ENCODE measurements at regions not wholly inside any gene's neighbourhood (a gene's known extent, or its start where the extent isn't known, plus 50 kb on each side); places are given as distances from the start of the nearest gene placed in this dataset.

GRCh38 chr21:34305605-34306604, 57.9 kb upstream of the KCNE2 start:
- CTCF ChIA-PET (ENCODE audit: partially characterized antibody), result interaction anchor here (0.6 to 1.0 kb wide), 2 partner anchors 9 to 363 kb away, joined by 3 read pairs; no protein-coding TSS in a partner anchor
- H2BK120ac ChIP-seq (replicated peaks; ENCODE audit: low read depth, low read length), result no peak overlapping the region
- H3K4me1 ChIP-seq (replicated peaks in 1 of 4; ENCODE audit: control insufficient read depth in 3 of 4, insufficient read depth in 4 of 4, low read length in 3 of 4), result no peaks in the 10 kb centered on the region

More at GRCh38 chr21:34305605-34306604, 57.9 kb upstream of the KCNE2 start:
- H3K27ac ChIP-seq (ENCODE audit: low read depth, low read length), result no peak overlapping the region
- no peak overlapping the region for H2AK5ac ChIP-seq (ENCODE audit: low read depth, low read length)
- H2AFZ ChIP-seq (ENCODE audit: low read length), result no peak overlapping the region
- H2BK15ac ChIP-seq (ENCODE audit: low read length), result no peak overlapping the region
- H3K79me2 ChIP-seq (ENCODE audit: control insufficient read depth in 1 of 2, insufficient read depth in 2 of 2, low read length in 2 of 2), result no peaks in the 10 kb centered on the region
- H3K18ac ChIP-seq (ENCODE audit: extremely low read depth, low read length), result no peak overlapping the region
- no peak overlapping the region for H3K9ac ChIP-seq (replicated peaks in 1 of 4; ENCODE audit: extremely low read depth in 1 of 4, low read depth in 3 of 4, low read length in 3 of 4)
- H3K4me2 ChIP-seq (ENCODE audit: insufficient read depth in 1 of 2, low read depth in 2 of 2, low read length in 2 of 2), result no peak overlapping the region
- no peak overlapping the region for H2BK5ac ChIP-seq (ENCODE audit: low read depth, low read length)
- no peak overlapping the region for H4K91ac ChIP-seq (replicated peaks; ENCODE audit: insufficient read length, low read length)
- H3K79me1 ChIP-seq (ENCODE audit: low read depth, low read length), result no peaks in the 10 kb centered on the region
- no peak overlapping the region for H3K14ac ChIP-seq (ENCODE audit: insufficient read length)
- H2BK12ac ChIP-seq (ENCODE audit: low read depth, low read length), result no peak overlapping the region
- no peaks in the 10 kb centered on the region for H3K9me3 ChIP-seq (ENCODE audit: insufficient read depth in 2 of 2, low read depth in 1 of 2, low read length in 1 of 2)
- no peak overlapping the region for H2BK20ac ChIP-seq (ENCODE audit: low read length)
- WGBS, 2 experiments (ENCODE audit: extremely low coverage in 1 of 2, insufficient coverage in 1 of 2, insufficient read length in 1 of 2, insufficient replicate concordance in 2 of 2, low coverage in 1 of 2, low lambda C conversion rate in 2 of 2, missing lambda C conversion rate in 1 of 2), result 88% methylated on average over 14 of the region's 14 CpGs; no CpG with 5 or more reads in 1 of the 2 experiments
- H3K4me3 ChIP-seq (ENCODE audit: extremely low read depth in 1 of 4, insufficient read depth in 2 of 4, low read depth in 3 of 4, low read length in 4 of 4), result no peak overlapping the region
- H3K23me2 ChIP-seq (ENCODE audit: low read depth, low read length), result no peaks in the 10 kb centered on the region
- no peak overlapping the region for H3K23ac ChIP-seq (ENCODE audit: insufficient read length)
- FAIRE-seq (no peak), DNase-seq (ENCODE audit: low read depth in 1 of 2, low spot score in 2 of 2) (no peak)
- no peaks in the 10 kb centered on the region for H3K36me3 ChIP-seq (ENCODE audit: control insufficient read depth in 2 of 4, insufficient read depth in 4 of 4, low read length in 3 of 4)
- no peak overlapping the region for H4K8ac ChIP-seq (ENCODE audit: extremely low read depth, insufficient read depth, low read length)
- H4K20me1 ChIP-seq (replicated peaks in 1 of 2; ENCODE audit: control insufficient read depth in 1 of 2, insufficient read depth in 2 of 2, low read length in 2 of 2), result no peaks in the 10 kb centered on the region
- no peak overlapping the region for H3K56ac ChIP-seq (replicated peaks; ENCODE audit: insufficient read length, low read depth, low read length)
- H4K5ac ChIP-seq (ENCODE audit: insufficient read length, low read depth, low read length), result no peak overlapping the region
- TF ChIP-seq GTF2F1 (IDR thresholded peaks at IDR 0.05; ENCODE audit: borderline replicate concordance, low read depth, low read length) (no peak), KDM5A (IDR thresholded peaks at IDR 0.05; ENCODE audit: low read length) (no peak), RXRA (IDR thresholded peaks at IDR 0.05; ENCODE audit: insufficient read depth, low read depth, low read length) (no peak), POLR2AphosphoS5 (IDR thresholded peaks at IDR 0.05; ENCODE audit: low read depth, low read length) (no peak), GABPA (IDR thresholded peaks at IDR 0.05; ENCODE audit: borderline replicate concordance, insufficient read depth, low read length) (no peak), BCL11A (IDR thresholded peaks at IDR 0.05; ENCODE audit: low read depth in 2 of 2, low read length in 2 of 2) (no peak), POU5F1 (IDR thresholded peaks at IDR 0.05; ENCODE audit: low read depth, low read length) (no peak)
- H3K4ac ChIP-seq (replicated peaks; ENCODE audit: insufficient read length, low read depth, low read length), result no peak overlapping the region
- no peaks in the 10 kb centered on the region for H3K27me3 ChIP-seq (replicated peaks in 1 of 4; ENCODE audit: control insufficient read depth in 3 of 4, extremely low read depth in 1 of 4, insufficient read depth in 3 of 4, low read length in 3 of 4)
- POLR2A ChIA-PET (ENCODE audit: partially characterized antibody), result no interaction called here

Data from H1 (cell line).